Parathyroid adenoma (tissue), 2 donors: ENCODE measurements at regions not wholly inside any gene's neighbourhood (a gene's known extent, or its start where the extent isn't known, plus 50 kb on each side); places are given as distances from the start of the nearest gene placed in this dataset.
A peak's percentile ranks its signal among the peaks of the same experiment; 100 is the strongest.

Source experiments
- H2AFZ ChIP-seq: fragments of 300-600 bp; sonication (generic); one replicate; pipeline ENCODE4 v1.7.0; 2017; ENCODE audit warnings: antibody characterized with exemption, mild to moderate bottlenecking
- H3K27ac ChIP-seq: fragments of 300-600 bp; sonication (generic); one replicate; pipeline ENCODE4 v1.7.0; 2017
- H3K27me3 ChIP-seq: fragments of 300-600 bp; sonication (generic); one replicate; pipeline ENCODE4 v1.7.0; 2017; ENCODE audit warnings: low read length; ENCODE audit not compliant: control insufficient read depth, insufficient read depth
- H3K36me3 ChIP-seq: fragments of 300-600 bp; sonication (generic); one replicate; pipeline ENCODE4 v1.7.0; 2017; ENCODE audit warnings: low read length; ENCODE audit not compliant: control insufficient read depth, insufficient read depth
- H3K4me1 ChIP-seq: fragments of 300-600 bp; sonication (generic); one replicate; pipeline ENCODE4 v1.7.0; 2017; ENCODE audit warnings: control low read depth
- H3K4me2 ChIP-seq: fragments of 300-600 bp; sonication (generic); one replicate; pipeline ENCODE4 v1.7.0; 2017; ENCODE audit warnings: low read length
- H3K4me3 ChIP-seq: fragments of 300-600 bp; sonication (generic); one replicate; pipeline ENCODE4 v1.7.0; 2017; ENCODE audit warnings: low read depth, low read length
- H3K79me2 ChIP-seq: fragments of 300-600 bp; sonication (generic); one replicate; pipeline ENCODE4 v1.7.0; 2017; ENCODE audit warnings: control low read depth
- H3K9ac ChIP-seq: fragments of 300-600 bp; sonication (generic); one replicate; pipeline ENCODE4 v1.7.0; 2017; ENCODE audit warnings: mild to moderate bottlenecking
- H3K9me3 ChIP-seq: fragments of 300-600 bp; sonication (generic); one replicate; pipeline ENCODE4 v1.7.0; 2017; ENCODE audit warnings: low read length; ENCODE audit not compliant: control insufficient read depth
- CTCF ChIP-seq: fragments of 300-600 bp; sonication (generic); IDR thresholded peaks from one replicate; pipeline ENCODE4 v1.7.0; 2017; ENCODE audit warnings: antibody characterized with exemption, mild to moderate bottlenecking
- donor health status: primary hyperparathyroidism.

GRCh38 chr3:137217733-137218132 is 259.9 kb downstream of the IL20RB start:
- H3K9ac ChIP-seq, result no peak overlapping the region
- no peak overlapping the region for H3K4me3 ChIP-seq
- no peak overlapping the region for H3K4me2 ChIP-seq
- H2AFZ ChIP-seq, result no peak overlapping the region
- no peaks in the 10 kb centered on the region for H3K36me3 ChIP-seq
- no peak overlapping the region for H3K27ac ChIP-seq
- H3K27me3 ChIP-seq, result no peaks in the 10 kb centered on the region
- no peaks in the 10 kb centered on the region for H3K79me2 ChIP-seq
- TF ChIP-seq CTCF, result no peak
- H3K9me3 ChIP-seq, result no peaks in the 10 kb centered on the region
- H3K4me1 ChIP-seq, result no peaks in the 10 kb centered on the region

- no peak overlapping the region for H3K27ac ChIP-seq
- TF ChIP-seq CTCF, result no peak
- no peak overlapping the region for H3K4me3 ChIP-seq
- H2AFZ ChIP-seq, result no peak overlapping the region
- no peaks in the 10 kb centered on the region for H3K4me1 ChIP-seq
- H3K27me3 ChIP-seq, result no peaks in the 10 kb centered on the region
- H3K79me2 ChIP-seq, result no peaks in the 10 kb centered on the region
- no peaks in the 10 kb centered on the region for H3K9me3 ChIP-seq
- no peaks in the 10 kb centered on the region for H3K36me3 ChIP-seq
- no peak overlapping the region for H3K9ac ChIP-seq
- H3K4me2 ChIP-seq, result no peak overlapping the region
Observed at GRCh38 chr3:137219801-137220445, 262.1 kb downstream of the IL20RB start.

- Histone ChIP-seq H3K9ac (no peak overlapping the region), H2AFZ (no peak overlapping the region), H3K27me3 (no peaks in the 10 kb centered on the region), H3K27ac (no peak overlapping the region), H3K4me2 (peak overlapping the region; percentile 57), H3K4me1 (no peaks in the 10 kb centered on the region), H3K79me2 (no peaks in the 10 kb centered on the region), H3K9me3 (no peaks in the 10 kb centered on the region), H3K36me3 (no peaks in the 10 kb centered on the region), H3K4me3 (peak overlapping the region; percentile 35)
- no peak for TF ChIP-seq CTCF
Observed at GRCh38 chr3:137222736-137223225, 265.0 kb downstream of the IL20RB start.

- Histone ChIP-seq H3K27ac (no peak overlapping the region), H3K27me3 (no peaks in the 10 kb centered on the region), H3K36me3 (no peaks in the 10 kb centered on the region), H3K4me3 (no peak overlapping the region), H3K9ac (no peak overlapping the region), H3K4me2 (no peak overlapping the region), H2AFZ (no peak overlapping the region), H3K79me2 (no peaks in the 10 kb centered on the region), H3K4me1 (no peaks in the 10 kb centered on the region), H3K9me3 (no peaks in the 10 kb centered on the region)
- no peak for TF ChIP-seq CTCF
Observed at GRCh38 chr3:137224464-137224863, 266.7 kb downstream of the IL20RB start.

GRCh38 chr3:137242836-137243400 is 285.1 kb downstream of the IL20RB start:
- no peak overlapping the region for H3K27ac ChIP-seq
- H3K4me1 ChIP-seq, result no peaks in the 10 kb centered on the region
- H3K4me2 ChIP-seq, result no peak overlapping the region
- H3K9ac ChIP-seq, result no peak overlapping the region
- H3K79me2 ChIP-seq, result no peaks in the 10 kb centered on the region
- H2AFZ ChIP-seq, result no peak overlapping the region
- H3K27me3 ChIP-seq, result no peaks in the 10 kb centered on the region
- no peak overlapping the region for H3K4me3 ChIP-seq
- no peaks in the 10 kb centered on the region for H3K36me3 ChIP-seq
- no peak for TF ChIP-seq CTCF
- no peaks in the 10 kb centered on the region for H3K9me3 ChIP-seq
